ENCODE measurements at regions not wholly inside any gene's neighbourhood (a gene's known extent, or its start where the extent isn't known, plus 50 kb on each side); places are given as distances from the start of the nearest gene placed in this dataset.
"Not testable (repeated sequence)": the region's sequence is repeated elsewhere in the genome, so short reads cannot be mapped to it uniquely, and the experiment has no call there.

DNA sequence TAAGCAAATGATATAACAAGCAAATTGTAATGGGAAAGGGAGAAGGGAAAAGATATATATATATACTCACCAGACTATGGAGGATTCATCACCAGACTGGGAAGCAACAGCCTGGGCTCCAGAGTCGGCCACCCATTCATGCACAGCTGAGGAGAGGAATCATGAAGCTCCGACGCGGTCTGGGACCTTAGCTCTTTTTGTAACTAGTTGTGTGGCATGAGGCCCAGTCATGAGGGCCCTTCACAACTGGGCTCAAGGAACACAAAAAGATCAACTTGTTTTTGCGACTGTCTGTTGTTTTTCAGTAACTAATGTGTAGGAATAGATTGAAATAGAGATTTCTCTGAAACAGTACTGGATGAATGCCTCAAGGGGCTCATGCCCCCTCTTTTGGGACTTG is 911.2 kb downstream of the TYW1 start:
- H3K9ac ChIP-seq (ENCODE audit: insufficient read length): no peak overlapping the region
- DNase-seq (ENCODE audit: low read depth, low spot score): no peak
- TF ChIP-seq FOXP2 (optimal IDR thresholded peaks at IDR 0.05; ENCODE audit: control extremely low read depth, extremely low read length, insufficient read depth): no peak
- TF ChIP-seq EZH2 (IDR thresholded peaks at IDR 0.05): no peak
- no peak for TF ChIP-seq POLR2AphosphoS5 (IDR thresholded peaks at IDR 0.05; ENCODE audit: borderline replicate concordance, low read depth, low read length)

DNA sequence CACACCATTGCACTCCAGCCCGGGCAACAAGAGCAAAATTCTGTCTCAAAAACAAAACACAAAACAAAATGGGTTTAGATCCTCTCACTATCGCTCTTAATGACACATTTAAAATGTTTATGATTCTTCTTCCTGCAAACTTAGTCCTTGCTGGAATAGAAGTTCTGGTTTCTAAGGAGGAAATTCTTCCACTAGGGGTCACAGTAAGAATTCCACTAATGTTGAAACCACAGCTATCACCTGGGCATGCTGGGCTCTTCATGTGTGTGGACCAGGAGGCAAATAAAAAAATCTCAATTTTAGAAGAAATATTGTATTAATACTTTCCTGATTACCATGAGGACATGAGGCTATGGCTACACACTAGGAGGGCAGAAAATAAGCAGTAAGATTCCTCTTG is 915.8 kb downstream of the TYW1 start:
- Histone ChIP-seq H3K4me3 (no peak overlapping the region), H3K9me3 (ENCODE audit: low read depth, low read length) (no peaks in the 10 kb centered on the region), H3K27ac (no peak overlapping the region), H3K36me3 (ENCODE audit: insufficient read depth, low read length) (no peaks in the 10 kb centered on the region), H3K9ac (ENCODE audit: insufficient read length) (no peak overlapping the region)
- TF ChIP-seq FOXP2 (optimal IDR thresholded peaks at IDR 0.05; ENCODE audit: control extremely low read depth, extremely low read length, insufficient read depth) (no peak), POLR2AphosphoS5 (IDR thresholded peaks at IDR 0.05; ENCODE audit: borderline replicate concordance, low read depth, low read length) (no peak), EZH2 (IDR thresholded peaks at IDR 0.05) (no peak)
- DNase-seq (ENCODE audit: low read depth, low spot score): no peak

More for the DNA sequence above, 911.2 kb downstream of the TYW1 start:
- Histone ChIP-seq H3K36me3 (ENCODE audit: insufficient read depth, low read length) (no peaks in the 10 kb centered on the region), H3K27ac (no peak overlapping the region), H3K9me3 (ENCODE audit: low read depth, low read length) (no peaks in the 10 kb centered on the region), H3K4me3 (no peak overlapping the region)

DNA sequence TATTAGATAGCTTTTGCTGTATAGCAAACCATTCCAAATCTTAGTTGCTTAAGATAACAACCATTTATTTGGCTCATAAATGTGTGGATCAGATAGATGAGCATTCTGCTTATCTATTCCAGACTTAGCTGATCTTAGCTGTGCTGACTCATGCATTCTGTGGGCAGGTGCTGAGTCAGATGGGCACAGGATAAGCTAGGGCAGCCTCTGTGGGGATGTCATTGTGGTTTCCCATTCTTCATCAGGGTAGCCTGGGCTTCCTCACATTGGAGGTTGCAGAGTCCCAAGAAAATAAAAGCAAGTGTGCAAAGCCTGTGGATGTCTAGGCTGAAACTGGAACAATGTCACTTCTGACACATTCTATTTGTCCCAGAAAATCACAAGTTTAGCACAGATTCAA is 917.0 kb downstream of the TYW1 start:
- DNase-seq (ENCODE audit: low read depth, low spot score): no peak
- Histone ChIP-seq H3K27ac (no peak overlapping the region), H3K4me3 (no peak overlapping the region), H3K9me3 (ENCODE audit: low read depth, low read length) (no peaks in the 10 kb centered on the region), H3K9ac (ENCODE audit: insufficient read length) (no peak overlapping the region), H3K36me3 (ENCODE audit: insufficient read depth, low read length) (no peaks in the 10 kb centered on the region)
- no peak for TF ChIP-seq EZH2 (IDR thresholded peaks at IDR 0.05)
- no peak for TF ChIP-seq POLR2AphosphoS5 (IDR thresholded peaks at IDR 0.05; ENCODE audit: borderline replicate concordance, low read depth, low read length)
- no peak for TF ChIP-seq FOXP2 (optimal IDR thresholded peaks at IDR 0.05; ENCODE audit: control extremely low read depth, extremely low read length, insufficient read depth)

DNA sequence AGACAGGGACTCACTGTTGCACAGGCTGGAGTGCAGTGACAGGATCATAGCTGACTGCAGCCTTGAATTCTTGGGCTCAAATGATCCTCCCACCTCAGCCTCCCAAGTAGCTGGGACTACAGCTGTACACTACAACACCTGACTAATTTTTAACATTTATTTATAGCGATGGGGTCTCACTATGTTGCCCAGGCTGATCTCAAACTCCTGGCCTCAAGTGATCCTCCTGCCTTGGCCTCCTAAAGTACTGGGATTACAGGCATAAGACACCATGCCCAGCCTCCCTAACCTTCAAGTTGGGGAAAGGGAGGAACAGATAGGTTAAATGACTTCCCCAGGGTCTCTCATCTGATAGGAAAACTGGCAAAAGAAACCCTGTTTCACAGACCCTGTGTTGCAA is 919.5 kb downstream of the TYW1 start:
- DNase-seq (ENCODE audit: low read depth, low spot score); H3K9ac ChIP-seq (ENCODE audit: insufficient read length); H3K4me3 ChIP-seq; H3K9me3 ChIP-seq (ENCODE audit: low read depth, low read length); H3K27ac ChIP-seq; H3K36me3 ChIP-seq (ENCODE audit: insufficient read depth, low read length): not testable (repeated sequence)

DNA sequence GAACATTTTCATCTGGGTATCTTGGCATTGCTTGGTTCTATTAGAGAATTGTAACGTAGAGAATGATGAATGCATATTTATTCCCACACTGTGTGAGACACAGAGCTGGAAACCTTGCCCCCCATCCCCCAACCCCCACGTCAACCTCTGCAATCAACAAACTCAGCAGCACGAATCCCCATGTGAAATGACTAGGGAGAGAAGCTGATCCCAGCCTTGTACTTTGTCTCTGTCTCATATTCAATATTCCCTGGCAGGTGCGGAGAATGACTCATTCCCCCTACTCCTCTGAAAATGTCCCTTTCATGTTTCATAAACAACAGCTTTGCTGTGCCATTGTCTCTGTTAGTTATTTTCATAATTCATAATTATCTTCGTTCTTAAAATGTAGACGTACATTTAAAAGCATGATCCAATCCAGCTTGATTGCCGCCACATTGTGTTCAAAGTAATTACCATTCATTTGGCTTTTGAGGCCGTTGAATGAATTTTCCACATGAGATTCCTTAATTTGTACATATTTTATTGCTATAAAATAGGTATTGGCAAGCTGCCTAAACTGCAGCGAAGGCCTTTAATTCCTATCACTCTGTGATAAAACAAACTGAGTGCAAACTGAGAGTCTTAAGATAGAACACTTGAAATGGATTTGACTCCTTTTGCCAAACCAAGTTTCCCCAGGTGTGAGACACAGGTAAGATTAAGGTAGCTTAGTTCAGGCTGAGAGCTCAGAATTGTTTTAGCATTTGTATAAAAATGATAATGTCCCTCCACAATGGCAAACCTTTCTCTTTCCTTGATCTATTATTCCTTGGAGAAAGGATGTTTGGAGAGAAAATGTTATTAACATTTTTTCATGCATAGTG is 920.2 kb downstream of the TYW1 start:
- no peak for TF ChIP-seq FOXP2 (optimal IDR thresholded peaks at IDR 0.05; ENCODE audit: control extremely low read depth, extremely low read length, insufficient read depth)
- no peak for TF ChIP-seq POLR2AphosphoS5 (IDR thresholded peaks at IDR 0.05; ENCODE audit: borderline replicate concordance, low read depth, low read length)
- no peak for TF ChIP-seq EZH2 (IDR thresholded peaks at IDR 0.05)
- H3K9me3 ChIP-seq (ENCODE audit: low read depth, low read length): no peaks in the 10 kb centered on the region

DNA sequence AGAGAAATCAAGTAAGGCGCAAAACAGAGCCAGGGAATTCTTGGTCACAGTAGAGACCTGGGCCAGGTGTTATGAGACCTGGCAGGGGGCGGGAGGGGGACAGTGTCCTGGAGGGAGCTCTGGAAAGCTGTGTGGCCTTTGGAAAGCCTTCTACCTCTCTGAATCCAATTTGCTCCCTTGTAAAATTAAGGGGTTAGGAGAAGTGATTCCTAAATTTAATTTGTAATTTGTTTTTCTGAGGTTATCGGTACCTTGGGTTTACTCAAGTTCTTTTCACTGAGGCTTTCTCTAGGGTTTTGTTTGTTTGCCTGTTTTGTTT is 920.8 kb downstream of the TYW1 start:
- no peaks in the 10 kb centered on the region for H3K36me3 ChIP-seq (ENCODE audit: insufficient read depth, low read length)
- TF ChIP-seq POLR2AphosphoS5 (IDR thresholded peaks at IDR 0.05; ENCODE audit: borderline replicate concordance, low read depth, low read length) (no peak), FOXP2 (optimal IDR thresholded peaks at IDR 0.05; ENCODE audit: control extremely low read depth, extremely low read length, insufficient read depth) (no peak)

More for the DNA sequence above, 920.2 kb downstream of the TYW1 start:
- no peak overlapping the region for H3K9ac ChIP-seq (ENCODE audit: insufficient read length)
- H3K36me3 ChIP-seq (ENCODE audit: insufficient read depth, low read length): no peaks in the 10 kb centered on the region
- H3K27ac ChIP-seq: no peak overlapping the region
- no peak for DNase-seq (ENCODE audit: low read depth, low spot score)
- no peak overlapping the region for H3K4me3 ChIP-seq

DNA sequence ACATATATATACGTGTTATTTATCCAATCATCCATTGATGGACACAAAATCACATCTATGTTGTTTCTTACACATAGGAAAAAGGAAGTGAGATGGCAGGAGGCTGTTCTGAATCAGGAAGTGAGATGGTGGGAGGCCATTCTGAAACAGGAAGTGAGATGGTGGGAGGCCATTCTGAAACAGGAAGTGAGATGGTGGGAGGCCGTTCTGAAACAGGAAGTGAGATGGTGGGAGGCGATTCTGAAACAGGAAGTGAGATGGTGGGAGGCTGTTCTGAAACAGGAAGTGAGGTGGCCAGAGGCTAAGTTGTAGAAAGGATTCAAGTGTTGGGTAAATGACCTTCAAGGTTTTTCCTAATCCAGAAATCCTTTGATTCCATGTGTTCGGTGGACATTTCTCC is 921.5 kb downstream of the TYW1 start:
- Histone ChIP-seq H3K4me3 (no peak overlapping the region), H3K27ac (no peak overlapping the region), H3K9me3 (ENCODE audit: low read depth, low read length) (no peaks in the 10 kb centered on the region), H3K9ac (ENCODE audit: insufficient read length) (no peak overlapping the region), H3K36me3 (ENCODE audit: insufficient read depth, low read length) (no peaks in the 10 kb centered on the region)
- peak; percentile 80 for DNase-seq (ENCODE audit: low read depth, low spot score)
- no peak for TF ChIP-seq EZH2 (IDR thresholded peaks at IDR 0.05)
- no peak for TF ChIP-seq POLR2AphosphoS5 (IDR thresholded peaks at IDR 0.05; ENCODE audit: borderline replicate concordance, low read depth, low read length)
- TF ChIP-seq FOXP2 (optimal IDR thresholded peaks at IDR 0.05; ENCODE audit: control extremely low read depth, extremely low read length, insufficient read depth): no peak

More for the DNA sequence above, 920.8 kb downstream of the TYW1 start:
- Histone ChIP-seq H3K4me3 (no peak overlapping the region), H3K9me3 (ENCODE audit: low read depth, low read length) (no peaks in the 10 kb centered on the region), H3K27ac (no peak overlapping the region), H3K9ac (ENCODE audit: insufficient read length) (no peak overlapping the region)
- no peak for DNase-seq (ENCODE audit: low read depth, low spot score)

DNA sequence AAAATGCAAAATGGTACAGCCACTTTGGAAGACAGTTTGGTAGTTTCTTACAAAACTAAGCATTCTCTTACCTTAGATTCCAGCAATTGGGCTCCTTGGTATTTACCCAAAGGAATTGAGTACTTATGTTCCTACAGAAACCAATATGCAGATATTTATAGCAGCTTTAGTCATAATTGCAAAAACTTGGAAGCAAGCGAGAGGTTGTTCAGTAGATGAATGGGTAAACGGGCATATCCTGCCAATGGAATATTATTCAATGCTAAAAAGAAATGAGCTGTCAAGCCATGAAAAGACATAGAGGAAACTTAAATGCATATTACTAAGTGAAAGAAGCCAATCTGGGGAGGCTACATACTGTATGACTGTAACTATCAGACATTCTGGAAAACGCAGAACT is 926.7 kb downstream of the TYW1 start:
- Histone ChIP-seq H3K9me3 (ENCODE audit: low read depth, low read length) (no peaks in the 10 kb centered on the region), H3K27ac (no peak overlapping the region), H3K9ac (ENCODE audit: insufficient read length) (no peak overlapping the region), H3K36me3 (ENCODE audit: insufficient read depth, low read length) (no peaks in the 10 kb centered on the region), H3K4me3 (no peak overlapping the region)
- no peak for DNase-seq (ENCODE audit: low read depth, low spot score)
- no peak for TF ChIP-seq FOXP2 (optimal IDR thresholded peaks at IDR 0.05; ENCODE audit: control extremely low read depth, extremely low read length, insufficient read depth)
- TF ChIP-seq EZH2 (IDR thresholded peaks at IDR 0.05): no peak
- TF ChIP-seq POLR2AphosphoS5 (IDR thresholded peaks at IDR 0.05; ENCODE audit: borderline replicate concordance, low read depth, low read length): no peak

DNA sequence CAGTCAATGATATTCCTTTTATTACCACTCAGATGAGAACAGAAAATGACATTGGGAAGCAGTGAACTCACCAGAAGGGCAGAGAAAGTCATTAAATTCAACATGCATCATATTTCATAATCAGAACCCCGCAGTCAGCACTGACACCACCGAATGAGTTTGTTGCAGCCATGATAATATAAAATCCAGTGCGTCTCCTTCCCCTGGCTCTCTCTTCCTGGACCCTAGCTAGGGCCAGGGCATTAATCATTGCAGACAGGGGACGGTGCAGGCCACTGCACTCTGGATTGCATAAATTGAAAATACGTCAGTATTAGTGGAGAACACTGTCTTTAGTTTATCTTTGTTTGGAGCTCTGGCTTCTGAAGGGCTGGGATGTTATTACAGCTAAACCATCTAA is 931.5 kb downstream of the TYW1 start:
- Histone ChIP-seq H3K4me3 (no peak overlapping the region), H3K9ac (ENCODE audit: insufficient read length) (no peak overlapping the region), H3K27ac (no peak overlapping the region), H3K9me3 (ENCODE audit: low read depth, low read length) (no peaks in the 10 kb centered on the region), H3K36me3 (ENCODE audit: insufficient read depth, low read length) (no peaks in the 10 kb centered on the region)
- TF ChIP-seq FOXP2 (optimal IDR thresholded peaks at IDR 0.05; ENCODE audit: control extremely low read depth, extremely low read length, insufficient read depth) (no peak), POLR2AphosphoS5 (IDR thresholded peaks at IDR 0.05; ENCODE audit: borderline replicate concordance, low read depth, low read length) (no peak), EZH2 (IDR thresholded peaks at IDR 0.05) (no peak)
- no peak for DNase-seq (ENCODE audit: low read depth, low spot score)

DNA sequence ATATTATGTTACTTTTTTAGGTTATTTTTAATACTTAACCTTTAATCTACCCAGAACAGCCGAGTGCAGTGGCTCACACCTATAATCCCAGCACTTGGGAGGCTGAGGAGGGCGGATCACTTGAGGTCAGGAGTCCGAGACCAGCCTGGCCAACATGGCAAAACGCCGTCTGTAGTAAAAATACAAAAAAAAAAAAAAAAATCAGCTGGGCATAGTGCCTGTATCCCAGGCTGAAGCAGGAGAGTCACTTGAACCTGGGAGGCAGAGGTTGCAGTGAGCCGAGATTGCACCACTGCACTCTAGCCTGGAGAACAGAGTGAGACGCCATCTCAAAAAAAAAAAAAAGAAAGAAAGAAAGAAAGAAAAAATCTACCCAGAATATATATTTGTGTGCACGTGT is 939.8 kb downstream of the TYW1 start:
- DNase-seq (ENCODE audit: low read depth, low spot score); H3K27ac ChIP-seq; H3K9me3 ChIP-seq (ENCODE audit: low read depth, low read length); H3K9ac ChIP-seq (ENCODE audit: insufficient read length); H3K36me3 ChIP-seq (ENCODE audit: insufficient read depth, low read length); H3K4me3 ChIP-seq: not testable (repeated sequence)
